HG03280 (cell line): ENCODE measurements at regions not wholly inside any gene's neighbourhood (a gene's known extent, or its start where the extent isn't known, plus 50 kb on each side); places are given as distances from the start of the nearest gene placed in this dataset.
"Not testable (repeated sequence)": the region's sequence is repeated elsewhere in the genome, so short reads cannot be mapped to it uniquely, and the experiment has no call there.

Experiments
- ATAC-seq: cut with Tn5 transposase; IDR thresholded peaks from one replicate; pipeline ENCODE4 v1.9.1; 2021; ENCODE audit warnings: mild to moderate bottlenecking, moderate library complexity; ENCODE audit not compliant: unreplicated experiment

DNA sequence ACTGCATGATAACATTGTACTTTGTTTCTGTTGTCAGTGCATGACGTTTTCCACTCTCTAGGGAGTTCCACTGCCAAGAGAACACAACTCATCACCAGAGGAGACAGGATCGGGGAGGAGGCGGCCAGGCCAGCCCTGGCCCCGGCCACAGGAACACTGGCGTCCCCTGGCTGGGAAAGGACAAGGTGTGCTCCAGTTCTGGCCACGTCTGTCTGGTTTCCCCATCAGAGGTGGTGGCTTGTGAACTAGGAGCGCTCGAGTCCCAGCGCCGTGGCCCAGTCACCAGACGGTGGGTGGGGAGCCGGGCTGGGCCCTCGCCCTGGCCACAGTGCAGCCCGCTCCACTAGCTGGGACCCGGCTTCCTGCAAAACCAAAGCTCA, 211.9 kb upstream of the IRX4 start:
- ATAC-seq = no peak

GRCh38 chr5:2093859-2094615, 211.3 kb upstream of the IRX4 start:
- no peak for ATAC-seq

DNA sequence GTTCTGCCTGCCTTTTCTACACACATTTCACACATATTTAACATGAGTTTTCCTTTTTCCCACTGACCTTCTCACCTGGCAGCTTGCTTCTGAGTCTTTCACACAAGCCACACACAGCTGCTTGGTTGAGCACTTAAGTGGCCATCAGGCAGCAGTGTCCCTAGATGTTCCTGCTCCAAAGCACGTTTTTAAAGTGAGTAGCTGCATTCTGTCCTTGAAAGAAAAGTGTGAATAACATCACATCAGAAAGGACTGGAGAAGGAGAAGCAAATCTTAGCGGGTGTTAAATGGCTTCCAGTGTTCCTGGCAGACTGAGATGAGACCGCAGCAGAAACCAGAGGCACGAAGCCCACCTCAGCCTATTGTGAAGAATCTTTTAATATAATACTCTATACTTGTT, 209.2 kb upstream of the IRX4 start:
- ATAC-seq = no peak

GRCh38 chr5:2087980-2088379, 205.3 kb upstream of the IRX4 start:
- no peak for ATAC-seq

- no peak for ATAC-seq
Measured at GRCh38 chr5:2075365-2075764, 192.6 kb upstream of the IRX4 start.

DNA sequence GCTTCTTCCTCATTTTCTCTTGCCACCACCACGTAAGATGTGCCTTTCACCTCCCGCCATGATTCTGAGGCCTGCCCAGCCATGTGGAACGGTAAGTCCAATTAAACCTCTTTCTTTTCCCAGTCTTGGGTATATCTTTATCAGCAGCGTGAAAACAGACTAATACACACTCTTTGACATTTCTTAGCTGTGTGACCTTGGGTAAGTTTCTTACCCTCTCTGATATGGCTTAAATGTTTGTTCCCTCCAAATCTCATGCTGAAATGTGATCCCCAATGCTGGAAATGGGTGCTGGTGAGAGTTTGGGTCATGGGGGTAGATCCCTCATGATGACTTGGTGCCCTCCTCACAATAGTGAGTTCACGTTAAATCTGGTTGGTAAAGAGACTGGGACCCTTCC, 188.8 kb upstream of the IRX4 start:
- ATAC-seq = no peak

DNA sequence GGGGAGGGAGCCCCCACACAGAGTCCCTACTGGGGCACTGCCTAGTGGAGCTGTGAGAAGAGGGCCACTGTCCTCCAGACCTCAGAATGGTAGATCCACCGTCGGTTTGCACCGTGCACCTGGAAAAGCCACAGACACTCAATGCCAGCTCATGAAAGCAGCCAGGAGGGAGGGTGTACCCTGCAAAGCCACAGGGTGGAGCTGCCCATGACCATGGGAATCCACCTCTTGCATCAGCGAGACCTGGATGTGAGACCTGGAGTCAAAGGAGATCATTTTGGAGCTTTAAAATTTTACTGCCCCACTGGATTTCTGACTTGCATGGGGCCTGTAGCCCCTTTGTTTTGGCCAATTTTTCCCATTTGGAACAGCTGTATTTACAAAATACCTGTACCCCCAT, 188.1 kb upstream of the IRX4 start:
- ATAC-seq = not testable (repeated sequence)

GRCh38 chr5:2068531-2068930, 185.8 kb upstream of the IRX4 start:
- ATAC-seq = no peak

DNA sequence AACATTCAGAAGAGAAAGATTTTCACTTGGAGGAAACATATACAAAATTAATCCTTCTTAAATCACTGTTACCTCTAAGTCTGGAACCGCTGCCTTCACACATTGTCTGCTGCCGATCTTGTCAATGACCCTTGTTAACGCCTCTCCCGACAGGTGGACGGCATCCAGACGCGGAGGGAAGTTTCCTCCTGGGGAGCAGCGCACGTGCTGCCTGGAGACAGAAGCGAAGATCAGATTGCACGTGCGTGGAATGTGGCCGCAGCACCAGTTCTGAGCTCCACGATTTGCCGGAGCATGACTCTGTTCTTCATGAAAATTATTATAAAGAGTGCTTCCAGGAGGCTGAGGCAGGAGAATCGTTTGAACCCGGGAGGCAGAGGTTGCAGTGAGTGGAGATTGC, 183.6 kb upstream of the IRX4 start:
- no peak for ATAC-seq

- ATAC-seq = not testable (repeated sequence)
Measured at GRCh38 chr5:2063380-2063779, 180.7 kb upstream of the IRX4 start.

- ATAC-seq = no peak
Measured at GRCh38 chr5:2052687-2053086, 170.0 kb upstream of the IRX4 start.

DNA sequence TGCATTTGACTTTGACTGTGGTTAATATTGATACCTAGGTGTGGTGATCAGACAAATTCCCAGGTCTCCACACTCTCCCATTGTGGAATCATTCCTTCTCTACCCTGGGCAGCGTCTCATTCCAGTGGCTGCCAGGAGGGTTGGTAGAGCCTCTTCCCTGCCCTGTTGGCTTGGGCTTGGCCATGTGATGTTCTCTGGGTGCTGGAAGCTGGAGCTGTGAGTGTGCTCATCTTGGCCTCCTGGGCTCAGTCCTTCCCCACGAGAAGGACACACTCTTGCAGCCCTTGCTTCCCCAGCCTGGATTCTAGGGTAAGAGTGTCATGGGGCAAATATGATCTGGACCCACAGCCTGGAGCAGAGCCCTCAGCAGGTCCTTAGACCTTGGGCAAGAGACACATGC, 167.2 kb upstream of the IRX4 start:
- ATAC-seq = no peak

GRCh38 chr5:2048664-2049063, 165.9 kb upstream of the IRX4 start:
- no peak for ATAC-seq

- no peak for ATAC-seq
Measured at GRCh38 chr5:2047341-2047927, 164.7 kb upstream of the IRX4 start.

GRCh38 chr5:2044041-2044440, 161.3 kb upstream of the IRX4 start:
- ATAC-seq = no peak

GRCh38 chr5:2039180-2039531, 156.4 kb upstream of the IRX4 start:
- no peak for ATAC-seq

DNA sequence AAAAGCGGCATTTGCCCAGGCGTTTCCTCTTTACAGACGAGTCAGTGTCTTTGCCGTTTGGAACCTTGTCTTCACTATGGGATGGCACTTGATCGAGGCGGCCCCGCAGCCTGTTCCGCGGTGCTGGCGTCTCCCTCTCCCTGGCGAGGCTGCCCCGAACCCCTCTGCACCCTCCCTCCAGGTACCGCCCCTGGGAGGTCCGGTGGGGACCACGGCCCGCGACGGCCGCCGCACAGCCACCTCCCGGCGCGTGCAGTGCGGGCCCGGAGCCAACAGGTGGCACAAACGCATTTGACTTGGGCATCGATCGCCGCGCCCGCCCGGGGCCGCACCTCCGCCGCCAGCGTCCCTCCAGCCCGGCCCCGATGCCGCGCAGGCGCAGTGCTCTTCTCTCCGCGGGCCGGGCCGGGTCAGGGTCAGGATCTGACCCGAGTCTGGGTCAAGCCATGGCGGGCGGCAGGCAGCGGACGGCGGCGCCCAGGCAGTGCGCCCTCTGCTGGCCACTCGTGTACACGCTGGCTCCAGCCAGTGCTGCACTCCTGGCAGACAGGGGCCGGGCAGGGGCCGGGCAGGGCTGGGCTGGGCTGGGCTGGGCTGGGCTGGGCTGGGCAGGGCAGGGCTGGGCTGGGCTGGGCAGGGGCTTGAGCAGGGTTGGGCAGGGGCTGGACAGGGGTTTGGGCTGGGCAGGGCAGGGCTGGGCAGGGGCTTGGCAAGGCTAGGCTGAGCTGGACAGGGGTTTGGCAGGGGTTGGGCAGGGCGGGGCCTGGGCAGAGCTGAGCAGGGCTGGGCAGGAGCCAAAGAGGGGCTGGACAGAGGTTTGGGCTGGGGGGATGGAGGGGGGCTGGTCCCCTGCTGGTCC, 155.8 kb upstream of the IRX4 start:
- ATAC-seq = peak; percentile 87

- ATAC-seq = no peak
Measured at GRCh38 chr5:2036885-2037284, 154.2 kb upstream of the IRX4 start.

GRCh38 chr5:2032432-2032831, 149.7 kb upstream of the IRX4 start:
- ATAC-seq = no peak

- ATAC-seq = no peak
Measured at GRCh38 chr5:2031581-2031980, 148.9 kb upstream of the IRX4 start.

DNA sequence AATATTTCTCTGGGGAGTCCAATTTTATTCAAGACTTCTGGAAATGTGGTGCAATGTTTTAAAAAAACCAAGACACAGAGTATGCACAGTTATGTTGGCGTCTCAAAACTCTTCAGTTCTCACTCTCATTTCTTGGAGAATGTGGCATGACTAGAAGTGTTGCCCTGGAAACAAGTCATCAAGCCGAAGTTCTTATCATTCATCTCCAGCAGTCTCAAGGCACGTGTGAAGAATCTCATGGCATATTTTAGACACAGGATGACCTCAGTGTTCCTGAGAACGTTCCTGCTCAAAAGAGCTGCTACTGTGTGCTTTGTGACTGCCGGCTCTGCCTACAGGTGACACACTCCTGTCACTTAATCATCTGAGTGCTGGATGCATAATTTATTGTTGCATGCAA, 147.4 kb upstream of the IRX4 start:
- no peak for ATAC-seq

- no peak for ATAC-seq
Measured at GRCh38 chr5:2029206-2029605, 146.5 kb upstream of the IRX4 start.
